ENCODE measurements at regions not wholly inside any gene's neighbourhood (a gene's known extent, or its start where the extent isn't known, plus 50 kb on each side); places are given as distances from the start of the nearest gene placed in this dataset.
"Not testable (repeated sequence)": the region's sequence is repeated elsewhere in the genome, so short reads cannot be mapped to it uniquely, and the experiment has no call there.

DNA sequence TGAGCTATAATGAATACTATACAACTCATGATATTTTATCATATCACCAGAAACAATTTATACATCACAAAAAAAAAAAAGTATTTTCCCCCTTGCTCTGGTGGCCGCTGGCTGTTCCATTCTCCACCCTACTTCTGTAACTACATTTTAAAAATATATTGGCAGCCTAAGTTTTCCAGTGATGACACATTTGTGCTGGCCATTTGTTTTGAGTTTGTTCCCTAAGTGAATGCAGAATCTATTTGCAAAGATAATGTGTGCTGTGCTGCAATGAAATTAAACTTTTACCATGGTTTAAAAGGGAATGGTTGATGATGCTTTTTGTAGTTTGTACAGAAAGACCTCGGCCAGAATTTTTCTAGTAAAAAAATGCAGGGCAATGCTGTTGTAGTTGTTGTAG, 1092.8 kb downstream of the TMTC2 start:
- no peak for DNase-seq
- ChIA-PET POLR2A (no interaction called here), CTCF (no interaction called here)
- H3K9me3 Mint-ChIP-seq, result peaks cover 3% of the 10 kb centered on the region
- H3K27ac Mint-ChIP-seq, result no peak overlapping the region
- H3K36me3 Mint-ChIP-seq (ENCODE audit: low read depth), result no peaks in the 10 kb centered on the region
- no peaks in the 10 kb centered on the region for H3K4me1 Mint-ChIP-seq
- H3K27me3 Mint-ChIP-seq, result no peaks in the 10 kb centered on the region
- no peak overlapping the region for H3K4me3 Mint-ChIP-seq

- Mint-ChIP-seq H3K27ac (no peak overlapping the region), H3K9me3 (peaks cover 7% of the 10 kb centered on the region), H3K27me3 (no peaks in the 10 kb centered on the region), H3K4me3 (no peak overlapping the region), H3K4me1 (no peaks in the 10 kb centered on the region), H3K36me3 (ENCODE audit: low read depth) (no peaks in the 10 kb centered on the region)
- POLR2A ChIA-PET, result no interaction called here
- DNase-seq, result no peak
- CTCF ChIA-PET, result no interaction called here
Observed at GRCh38 chr12:83769151-83769550, 1082.4 kb downstream of the TMTC2 start.

- ChIA-PET CTCF (no interaction called here), POLR2A (no interaction called here)
- no peak for DNase-seq
- H3K27ac Mint-ChIP-seq, result no peak overlapping the region
- H3K9me3 Mint-ChIP-seq, result peaks cover 2% of the 10 kb centered on the region
- H3K27me3 Mint-ChIP-seq, result no peaks in the 10 kb centered on the region
- no peaks in the 10 kb centered on the region for H3K4me1 Mint-ChIP-seq
- H3K36me3 Mint-ChIP-seq (ENCODE audit: low read depth), result no peaks in the 10 kb centered on the region
- H3K4me3 Mint-ChIP-seq, result no peak overlapping the region
Observed at GRCh38 chr12:83767723-83768122, 1081.0 kb downstream of the TMTC2 start.

DNA sequence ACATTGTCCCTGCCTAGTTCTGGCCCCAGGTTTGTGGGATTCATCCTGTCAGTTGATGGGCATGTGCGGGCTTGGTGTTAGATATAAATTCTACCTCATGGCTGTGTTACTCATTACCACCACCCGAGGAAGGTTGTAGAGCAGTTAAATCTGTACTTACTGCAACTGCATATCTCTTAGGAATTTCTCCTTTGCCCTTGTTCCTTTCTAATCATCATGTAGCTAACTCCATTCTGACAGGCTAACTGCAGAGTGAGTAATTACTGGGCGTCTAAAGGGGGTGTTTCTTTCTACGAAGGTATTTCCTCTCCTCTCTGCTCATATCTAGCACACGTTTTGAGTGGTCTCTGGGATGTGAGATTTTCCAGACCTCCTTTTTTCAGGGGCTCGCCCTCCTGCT, 1076.7 kb downstream of the TMTC2 start:
- Mint-ChIP-seq H3K4me1 (no peaks in the 10 kb centered on the region), H3K27me3 (no peaks in the 10 kb centered on the region), H3K9me3 (no peaks in the 10 kb centered on the region), H3K4me3 (no peak overlapping the region), H3K27ac (no peak overlapping the region), H3K36me3 (ENCODE audit: low read depth) (no peaks in the 10 kb centered on the region)
- ChIA-PET POLR2A (no interaction called here), CTCF (no interaction called here)
- no peak for DNase-seq

DNA sequence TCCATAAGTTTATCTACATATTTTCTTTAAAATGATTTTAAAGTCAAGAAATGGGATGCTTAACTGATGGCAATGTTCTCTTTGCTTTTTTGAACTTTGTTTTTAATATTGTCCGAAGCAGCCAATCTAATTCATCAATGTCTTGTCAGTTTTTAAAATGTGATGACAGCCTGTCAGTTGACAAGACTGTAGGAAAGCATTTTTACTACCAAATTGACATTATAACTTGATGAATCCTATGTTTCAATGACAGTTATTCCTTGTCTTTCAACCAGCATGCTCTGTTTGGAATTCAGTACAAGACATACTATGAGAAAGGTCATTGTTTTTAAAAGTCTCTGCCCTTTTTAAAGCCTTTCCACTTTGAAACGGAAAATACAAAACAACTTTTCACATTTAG, 1073.2 kb downstream of the TMTC2 start:
- ChIA-PET POLR2A (no interaction called here), CTCF (no interaction called here)
- DNase-seq, result no peak
- no peak overlapping the region for H3K4me3 Mint-ChIP-seq
- no peaks in the 10 kb centered on the region for H3K4me1 Mint-ChIP-seq
- no peaks in the 10 kb centered on the region for H3K9me3 Mint-ChIP-seq
- no peak overlapping the region for H3K27ac Mint-ChIP-seq
- no peaks in the 10 kb centered on the region for H3K27me3 Mint-ChIP-seq
- H3K36me3 Mint-ChIP-seq (ENCODE audit: low read depth), result no peaks in the 10 kb centered on the region

- no peak for DNase-seq
- H3K27ac Mint-ChIP-seq, result no peak overlapping the region
- H3K36me3 Mint-ChIP-seq (ENCODE audit: low read depth), result no peaks in the 10 kb centered on the region
- no peaks in the 10 kb centered on the region for H3K9me3 Mint-ChIP-seq
- CTCF ChIA-PET, result no interaction called here
- no peaks in the 10 kb centered on the region for H3K27me3 Mint-ChIP-seq
- POLR2A ChIA-PET, result no interaction called here
- no peaks in the 10 kb centered on the region for H3K4me1 Mint-ChIP-seq
- H3K4me3 Mint-ChIP-seq, result no peak overlapping the region
Observed at GRCh38 chr12:83758888-83759631, 1072.4 kb downstream of the TMTC2 start.

DNA sequence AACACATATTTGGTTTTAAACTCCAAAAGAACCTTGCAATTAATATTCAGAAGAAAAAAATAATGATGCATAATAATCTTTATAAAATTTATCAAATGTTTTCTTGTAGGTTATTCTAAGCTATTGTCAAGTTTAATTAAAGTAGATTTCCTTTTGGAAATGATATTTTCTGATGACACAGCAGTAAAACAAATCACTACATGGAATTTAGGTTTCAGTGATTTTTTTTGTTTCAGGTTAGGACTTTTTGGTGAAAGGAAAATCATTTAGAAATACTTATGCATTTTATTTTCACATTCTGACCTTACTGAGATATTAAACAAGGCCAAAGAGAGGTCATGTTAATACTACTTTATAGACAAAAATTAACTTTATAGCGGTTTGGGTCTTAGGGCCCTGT, 1067.2 kb downstream of the TMTC2 start:
- Mint-ChIP-seq H3K36me3 (ENCODE audit: low read depth) (no peaks in the 10 kb centered on the region), H3K9me3 (no peaks in the 10 kb centered on the region), H3K4me1 (no peaks in the 10 kb centered on the region), H3K27ac (no peak overlapping the region), H3K27me3 (no peaks in the 10 kb centered on the region), H3K4me3 (no peak overlapping the region)
- no peak for DNase-seq
- ChIA-PET CTCF (no interaction called here), POLR2A (no interaction called here)

DNA sequence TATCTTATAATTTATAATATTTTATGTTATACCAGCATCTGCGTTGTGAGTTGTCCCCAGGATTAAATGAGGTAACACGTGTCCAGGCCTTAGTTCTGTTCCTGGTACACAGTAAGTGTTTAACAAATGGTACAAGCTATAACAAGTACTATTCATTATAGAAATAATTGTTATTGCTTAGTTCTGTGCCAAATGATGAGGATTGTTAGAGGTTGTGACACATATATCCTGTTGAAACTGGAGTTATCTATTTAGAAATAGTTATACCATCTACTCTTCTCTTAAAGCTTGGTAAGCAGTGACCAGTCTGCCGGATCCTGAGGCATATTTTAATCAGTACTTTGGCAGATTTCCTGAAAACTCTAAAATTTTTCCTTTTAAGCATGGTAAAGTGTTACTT, 1066.5 kb downstream of the TMTC2 start:
- CTCF ChIA-PET, result no interaction called here
- POLR2A ChIA-PET, result no interaction called here
- Mint-ChIP-seq H3K9me3 (no peaks in the 10 kb centered on the region), H3K27ac (no peak overlapping the region), H3K4me3 (no peak overlapping the region), H3K36me3 (ENCODE audit: low read depth) (no peaks in the 10 kb centered on the region), H3K27me3 (no peaks in the 10 kb centered on the region), H3K4me1 (no peaks in the 10 kb centered on the region)
- DNase-seq, result no peak

DNA sequence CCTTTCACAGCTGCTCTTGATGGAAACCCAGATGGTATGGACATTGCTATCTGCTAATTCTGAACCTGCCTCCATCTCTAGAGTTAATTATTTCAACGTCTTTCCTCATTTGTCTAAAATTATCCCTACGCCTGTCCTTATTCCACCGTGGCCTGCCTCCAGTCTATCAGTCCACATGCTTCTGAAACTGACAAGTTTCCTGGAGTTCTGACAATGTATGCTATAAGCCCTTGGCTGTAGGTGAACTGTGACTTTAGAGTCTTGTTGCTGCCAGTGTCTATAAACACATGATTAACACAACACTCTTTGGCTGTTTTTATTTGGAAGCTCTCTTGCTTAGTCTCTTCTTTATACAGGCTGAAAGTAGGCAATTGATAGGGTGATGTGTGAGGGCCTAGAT, 1052.9 kb downstream of the TMTC2 start:
- ChIA-PET POLR2A (no interaction called here), CTCF (no interaction called here)
- H3K4me3 Mint-ChIP-seq, result no peak overlapping the region
- no peaks in the 10 kb centered on the region for H3K4me1 Mint-ChIP-seq
- no peaks in the 10 kb centered on the region for H3K27me3 Mint-ChIP-seq
- no peak overlapping the region for H3K27ac Mint-ChIP-seq
- no peaks in the 10 kb centered on the region for H3K36me3 Mint-ChIP-seq (ENCODE audit: low read depth)
- no peak for DNase-seq
- peaks cover 11% of the 10 kb centered on the region for H3K9me3 Mint-ChIP-seq

DNA sequence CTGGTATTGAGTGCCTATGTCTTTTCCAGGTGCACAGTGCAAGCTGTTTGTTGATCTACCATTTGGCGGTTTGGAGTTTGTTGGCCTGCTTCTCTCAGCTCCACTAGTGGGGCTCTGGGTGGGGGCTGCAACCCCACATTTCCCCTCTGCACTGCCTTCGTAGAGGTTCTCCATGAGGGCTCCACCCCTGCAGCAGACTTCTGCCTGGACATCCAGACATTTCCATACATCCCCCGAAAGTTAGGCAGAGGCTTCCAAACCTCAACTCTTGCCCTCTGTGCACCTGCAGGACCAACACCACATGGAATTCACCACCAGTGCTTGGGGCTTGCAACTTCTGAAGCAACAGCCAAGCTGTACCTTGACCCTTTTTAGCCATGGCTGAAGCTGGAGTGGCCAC, 1024.1 kb downstream of the TMTC2 start:
- Mint-ChIP-seq H3K36me3 (ENCODE audit: low read depth) (no peaks in the 10 kb centered on the region), H3K4me3 (no peak overlapping the region), H3K27ac (no peak overlapping the region), H3K27me3 (no peaks in the 10 kb centered on the region), H3K4me1 (no peaks in the 10 kb centered on the region), H3K9me3 (peaks cover 14% of the 10 kb centered on the region)
- POLR2A ChIA-PET, result no interaction called here
- no peak for DNase-seq
- CTCF ChIA-PET, result no interaction called here

- peaks cover 14% of the 10 kb centered on the region for H3K9me3 Mint-ChIP-seq
- POLR2A ChIA-PET, result no interaction called here
- CTCF ChIA-PET, result no interaction called here
Observed at GRCh38 chr12:83709899-83710298, 1023.2 kb downstream of the TMTC2 start.

DNA sequence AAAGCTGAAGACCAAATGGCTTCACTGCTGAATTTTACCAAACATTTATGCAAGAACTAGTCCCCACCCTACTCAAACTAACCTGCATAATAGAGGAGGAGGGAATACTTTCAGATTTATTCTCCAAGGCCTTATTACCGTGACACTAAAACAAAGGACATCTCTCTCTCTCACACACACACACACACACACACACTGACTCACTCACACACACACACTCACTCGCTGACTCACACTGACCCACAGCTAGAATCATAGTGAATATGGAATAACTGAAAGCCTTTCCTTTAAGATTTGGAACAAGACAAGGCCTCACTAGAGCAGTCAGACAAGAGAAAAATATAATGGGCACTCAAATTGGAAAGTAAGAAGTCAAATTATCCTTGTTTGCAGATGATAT, 1014.1 kb downstream of the TMTC2 start:
- H3K4me1 Mint-ChIP-seq, result no peaks in the 10 kb centered on the region
- peaks cover 5% of the 10 kb centered on the region for H3K9me3 Mint-ChIP-seq
- no peak for DNase-seq
- H3K27me3 Mint-ChIP-seq, result no peaks in the 10 kb centered on the region
- ChIA-PET POLR2A (no interaction called here), CTCF (no interaction called here)
- H3K36me3 Mint-ChIP-seq (ENCODE audit: low read depth), result no peaks in the 10 kb centered on the region
- H3K4me3 Mint-ChIP-seq, result no peak overlapping the region
- no peak overlapping the region for H3K27ac Mint-ChIP-seq

More at GRCh38 chr12:83709899-83710298, 1023.2 kb downstream of the TMTC2 start:
- H3K27ac Mint-ChIP-seq, result no peak overlapping the region
- no peak for DNase-seq
- no peaks in the 10 kb centered on the region for H3K36me3 Mint-ChIP-seq (ENCODE audit: low read depth)
- H3K4me3 Mint-ChIP-seq, result no peak overlapping the region
- H3K27me3 Mint-ChIP-seq, result no peaks in the 10 kb centered on the region
- H3K4me1 Mint-ChIP-seq, result no peaks in the 10 kb centered on the region

DNA sequence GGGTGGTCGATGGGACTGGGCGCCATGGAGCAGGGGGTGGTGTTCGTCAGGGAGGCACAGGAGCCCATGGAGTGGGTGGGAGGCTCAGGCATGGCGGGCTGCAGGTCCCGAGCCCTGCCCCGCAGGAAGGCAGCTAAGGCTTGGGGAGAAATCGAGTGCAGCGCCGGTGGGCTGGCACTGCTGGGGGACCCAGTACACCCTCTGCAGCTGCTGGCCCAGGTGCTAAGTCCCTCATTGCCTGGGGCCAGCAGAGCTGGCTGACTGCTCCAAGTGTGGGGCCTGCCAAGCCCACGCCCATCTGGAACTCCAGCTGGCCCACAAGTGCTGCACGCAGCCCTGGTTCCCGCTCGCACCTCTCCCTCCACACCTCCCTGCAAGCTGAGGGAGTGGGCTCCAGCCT, 1009.6 kb downstream of the TMTC2 start:
- DNase-seq, POLR2A ChIA-PET: not testable (repeated sequence)

GRCh38 chr12:83691730-83692129, 1005.0 kb downstream of the TMTC2 start:
- Mint-ChIP-seq H3K4me3 (no peak overlapping the region), H3K4me1 (no peaks in the 10 kb centered on the region), H3K27ac (no peak overlapping the region), H3K9me3 (peaks cover 11% of the 10 kb centered on the region), H3K36me3 (ENCODE audit: low read depth) (no peaks in the 10 kb centered on the region), H3K27me3 (no peaks in the 10 kb centered on the region)
- ChIA-PET POLR2A (no interaction called here), CTCF (no interaction called here)
- no peak for DNase-seq

More for the DNA sequence above, 1009.6 kb downstream of the TMTC2 start:
- H3K4me3 Mint-ChIP-seq; H3K27ac Mint-ChIP-seq; H3K27me3 Mint-ChIP-seq; H3K36me3 Mint-ChIP-seq (ENCODE audit: low read depth); CTCF ChIA-PET; H3K4me1 Mint-ChIP-seq: not testable (repeated sequence)
- H3K9me3 Mint-ChIP-seq, result peaks cover 11% of the 10 kb centered on the region

GRCh38 chr12:83690465-83690864, 1003.8 kb downstream of the TMTC2 start:
- DNase-seq, result no peak
- Mint-ChIP-seq H3K27ac (no peak overlapping the region), H3K4me1 (no peaks in the 10 kb centered on the region), H3K27me3 (no peaks in the 10 kb centered on the region), H3K4me3 (no peak overlapping the region), H3K36me3 (ENCODE audit: low read depth) (no peaks in the 10 kb centered on the region), H3K9me3 (peaks cover 7% of the 10 kb centered on the region)
- CTCF ChIA-PET, result no interaction called here
- POLR2A ChIA-PET, result no interaction called here

Data from activated CD4-positive, alpha-beta memory T cell treated with anti-CD3 and anti-CD28 coated beads, Interleukin-2, amount 10 ng/mL, durations not matched to agents 7 days and 5 days (primary cell).